Upper lobe of right lung (tissue), 1 donor: ENCODE measurements at regions not wholly inside any gene's neighbourhood (a gene's known extent, or its start where the extent isn't known, plus 50 kb on each side); places are given as distances from the start of the nearest gene placed in this dataset.

Experiments used
- ATAC-seq: fragments of 200-7000 bp; cut with Tn5 transposase; one replicate; pipeline ENCODE4 v1.9.1; 2020; ENCODE audit warnings: mild to moderate bottlenecking, moderate library complexity
- DNase-seq: peaks from one replicate; pipeline ENCODE4 v3.0.0-alpha.2; 2020
- H3K27ac ChIP-seq: fragments of 200-600 bp; one replicate; pipeline ENCODE4 v1.8.0; 2022
- H3K27me3 ChIP-seq: fragments of 200-600 bp; one replicate; pipeline ENCODE4 v1.8.0; 2022; ENCODE audit warnings: mild to moderate bottlenecking
- H3K36me3 ChIP-seq: fragments of 200-600 bp; one replicate; pipeline ENCODE4 v1.8.0; 2022
- H3K4me1 ChIP-seq: fragments of 200-600 bp; one replicate; pipeline ENCODE4 v1.8.0; 2022
- H3K4me3 ChIP-seq: fragments of 200-600 bp; one replicate; pipeline ENCODE4 v1.8.0; 2022; ENCODE audit warnings: mild to moderate bottlenecking
- H3K9me3 ChIP-seq: fragments of 200-600 bp; one replicate; pipeline ENCODE4 v1.8.0; 2022
- intact Hi-C: fragments of 100-400 bp; cut with DNase I; formaldehyde crosslinking; loops from one replicate; pipeline ENCODE4 v1.11.0; 2022
- TF ChIP-seq, protein P1 (sequence below): fragments of 200-600 bp; IDR thresholded peaks from one replicate; pipeline ENCODE4 v1.8.0; 2022; ENCODE audit warnings: antibody characterized with exemption
- donor health status: DM: no; HTN: yes; CAD: no; lungs with severe emphysema.

DNA sequence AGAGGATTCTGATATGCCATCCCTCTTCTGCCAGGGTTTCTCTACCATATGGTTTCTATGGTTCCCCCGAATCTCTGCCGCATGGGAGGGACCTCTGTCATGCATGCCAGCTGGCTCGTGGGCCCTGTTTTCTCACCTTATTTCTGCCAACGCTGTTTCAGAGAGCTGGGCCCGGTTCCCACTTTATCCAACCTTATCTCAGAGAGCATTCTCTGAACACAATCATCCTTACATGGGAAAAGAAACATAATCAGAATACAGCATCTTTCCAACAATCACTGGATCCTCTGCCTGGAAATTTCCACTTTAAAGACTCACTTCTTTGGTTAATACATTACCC is 234.5 kb upstream of the ZBTB20 start:
- Histone ChIP-seq H3K4me3 (no peak overlapping the region), H3K27ac (no peak overlapping the region), H3K36me3 (no peaks in the 10 kb centered on the region), H3K9me3 (no peaks in the 10 kb centered on the region), H3K27me3 (no peaks in the 10 kb centered on the region), H3K4me1 (no peaks in the 10 kb centered on the region)
- ATAC-seq (no peak), DNase-seq (no peak)
- intact Hi-C loops: no loop called here
- TF ChIP-seq, protein P1, sequence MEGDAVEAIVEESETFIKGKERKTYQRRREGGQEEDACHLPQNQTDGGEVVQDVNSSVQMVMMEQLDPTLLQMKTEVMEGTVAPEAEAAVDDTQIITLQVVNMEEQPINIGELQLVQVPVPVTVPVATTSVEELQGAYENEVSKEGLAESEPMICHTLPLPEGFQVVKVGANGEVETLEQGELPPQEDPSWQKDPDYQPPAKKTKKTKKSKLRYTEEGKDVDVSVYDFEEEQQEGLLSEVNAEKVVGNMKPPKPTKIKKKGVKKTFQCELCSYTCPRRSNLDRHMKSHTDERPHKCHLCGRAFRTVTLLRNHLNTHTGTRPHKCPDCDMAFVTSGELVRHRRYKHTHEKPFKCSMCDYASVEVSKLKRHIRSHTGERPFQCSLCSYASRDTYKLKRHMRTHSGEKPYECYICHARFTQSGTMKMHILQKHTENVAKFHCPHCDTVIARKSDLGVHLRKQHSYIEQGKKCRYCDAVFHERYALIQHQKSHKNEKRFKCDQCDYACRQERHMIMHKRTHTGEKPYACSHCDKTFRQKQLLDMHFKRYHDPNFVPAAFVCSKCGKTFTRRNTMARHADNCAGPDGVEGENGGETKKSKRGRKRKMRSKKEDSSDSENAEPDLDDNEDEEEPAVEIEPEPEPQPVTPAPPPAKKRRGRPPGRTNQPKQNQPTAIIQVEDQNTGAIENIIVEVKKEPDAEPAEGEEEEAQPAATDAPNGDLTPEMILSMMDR: no peak

DNA sequence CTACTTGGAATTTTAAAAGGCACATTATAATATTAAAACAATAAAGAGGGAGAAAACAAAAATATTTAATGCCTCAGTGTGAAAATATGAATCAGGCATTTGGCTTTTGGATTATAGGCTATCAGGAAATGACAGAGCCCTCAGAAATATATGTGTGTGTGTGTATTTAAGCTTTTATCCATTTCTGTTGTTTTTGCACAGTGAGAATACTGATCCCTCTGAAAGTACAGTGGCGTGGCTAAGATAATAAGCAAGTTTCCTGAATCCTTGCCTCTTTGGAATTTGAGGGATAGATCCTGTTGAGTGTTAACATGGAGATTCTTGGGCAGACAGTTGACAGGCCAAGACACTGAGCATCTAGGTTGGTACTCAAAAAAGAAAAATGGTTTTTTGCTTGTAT is 234.8 kb upstream of the ZBTB20 start:
- H3K4me1 ChIP-seq: no peaks in the 10 kb centered on the region
- H3K9me3 ChIP-seq: no peaks in the 10 kb centered on the region
- no peak overlapping the region for H3K27ac ChIP-seq
- no peak for ATAC-seq
- H3K36me3 ChIP-seq: no peaks in the 10 kb centered on the region
- intact Hi-C loops: no loop called here
- TF ChIP-seq, protein P1: no peak
- no peak for DNase-seq
- H3K27me3 ChIP-seq: no peaks in the 10 kb centered on the region
- H3K4me3 ChIP-seq: no peak overlapping the region

DNA sequence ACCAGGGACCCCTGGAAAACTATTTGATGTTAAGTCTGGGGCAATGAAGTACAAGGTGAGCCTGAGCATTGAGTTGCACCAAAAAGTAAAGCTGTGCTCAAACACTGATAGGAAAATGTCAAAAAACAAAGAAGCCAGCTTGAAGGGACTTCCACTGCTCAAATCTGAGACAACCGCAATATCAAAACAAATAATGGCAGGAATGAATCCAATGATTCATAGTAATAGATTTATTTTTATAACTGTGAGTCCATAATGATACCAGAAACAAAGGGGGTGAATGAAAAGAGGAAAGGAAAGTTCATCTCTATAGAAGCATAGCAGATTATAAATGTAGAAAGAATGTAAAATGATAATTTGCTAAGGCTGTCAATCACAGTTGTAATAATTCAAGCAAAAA is 237.3 kb upstream of the ZBTB20 start:
- DNase-seq (no peak), ATAC-seq (no peak)
- H3K36me3 ChIP-seq: no peaks in the 10 kb centered on the region
- TF ChIP-seq, protein P1: no peak
- intact Hi-C loops: no loop called here
- no peaks in the 10 kb centered on the region for H3K27me3 ChIP-seq
- no peak overlapping the region for H3K4me3 ChIP-seq
- H3K4me1 ChIP-seq: no peaks in the 10 kb centered on the region
- H3K9me3 ChIP-seq: no peaks in the 10 kb centered on the region
- no peak overlapping the region for H3K27ac ChIP-seq

DNA sequence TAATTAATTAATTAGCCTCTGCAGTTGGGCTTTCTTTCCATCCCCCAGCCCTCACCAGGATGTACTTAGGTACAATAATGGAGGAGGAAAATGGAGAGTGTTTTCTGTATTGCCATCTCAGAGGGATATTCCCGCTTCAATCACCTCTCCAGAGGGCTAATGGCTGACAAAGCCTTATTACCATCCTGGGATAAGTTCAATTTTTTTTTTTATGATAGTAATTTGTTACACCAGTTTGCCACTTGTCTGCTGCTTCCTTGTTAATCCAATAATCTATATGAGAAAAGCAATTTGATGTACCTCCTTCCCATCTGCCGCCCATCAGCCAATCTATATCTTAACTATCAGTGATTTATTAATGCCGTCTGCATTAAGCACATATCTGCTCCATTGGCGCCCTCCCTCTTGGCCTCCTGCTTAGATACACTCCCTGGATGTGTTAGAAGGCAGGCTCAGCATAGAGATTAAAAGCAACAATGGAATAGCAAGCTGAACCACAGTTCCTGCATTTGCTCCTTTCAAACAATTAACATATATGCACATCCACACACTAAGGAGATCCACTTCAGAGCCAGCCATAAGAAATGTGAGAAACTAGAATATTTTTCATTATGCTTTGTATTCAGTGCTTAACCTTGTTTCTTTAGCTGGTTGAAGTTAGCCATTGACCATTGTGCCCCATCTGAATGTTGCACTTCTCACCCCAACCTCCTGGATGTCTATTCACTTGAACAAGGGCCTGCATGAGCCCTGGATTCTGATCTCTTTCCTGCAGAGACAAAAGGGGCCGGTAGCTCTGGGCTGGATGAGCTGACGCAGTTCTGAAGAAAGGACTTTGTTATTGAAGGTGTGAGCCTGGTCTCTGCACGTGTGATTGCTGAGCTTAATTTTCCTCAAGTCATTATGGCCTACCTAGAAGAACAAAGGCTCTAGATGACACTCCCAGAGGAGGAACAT is 237.3 kb upstream of the GAP43 start:
- Histone ChIP-seq H3K4me1 (no peaks in the 10 kb centered on the region), H3K9me3 (no peaks in the 10 kb centered on the region), H3K4me3 (no peak overlapping the region), H3K27me3 (no peaks in the 10 kb centered on the region), H3K27ac (no peak overlapping the region), H3K36me3 (no peaks in the 10 kb centered on the region)
- ATAC-seq (no peak), DNase-seq (no peak)
- intact Hi-C loops: no loop called here
- TF ChIP-seq, protein P1: no peak

DNA sequence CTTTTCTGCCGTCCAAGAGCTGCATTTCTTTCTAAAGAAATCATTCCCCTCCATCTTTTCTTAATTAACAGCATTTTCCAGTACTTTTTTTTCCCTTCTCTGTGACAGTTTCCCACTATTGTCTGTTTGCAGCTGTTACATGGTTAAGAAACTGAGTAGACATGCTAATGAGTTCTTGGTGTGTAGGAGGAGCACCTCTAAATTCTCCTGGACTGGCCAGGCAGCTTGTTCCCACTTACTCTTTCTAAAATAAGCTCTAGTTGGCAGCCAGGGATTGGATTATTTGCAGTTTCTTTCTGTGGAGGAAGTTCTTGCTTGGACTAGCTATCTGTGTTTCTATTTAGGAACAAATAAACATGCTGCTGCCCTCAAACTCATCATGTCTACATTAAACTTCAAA is 235.1 kb upstream of the GAP43 start:
- intact Hi-C loops: no loop called here
- Histone ChIP-seq H3K27ac (no peak overlapping the region), H3K9me3 (no peaks in the 10 kb centered on the region)

More for the DNA sequence above, 235.1 kb upstream of the GAP43 start:
- Histone ChIP-seq H3K4me1 (no peaks in the 10 kb centered on the region), H3K27me3 (no peaks in the 10 kb centered on the region), H3K36me3 (no peaks in the 10 kb centered on the region), H3K4me3 (no peak overlapping the region)
- DNase-seq (no peak), ATAC-seq (no peak)
- TF ChIP-seq, protein P1: no peak
